Activated CD8-positive, alpha-beta memory T cell treated with anti-CD3 and anti-CD28 coated beads, Interleukin-2, amount 50 U/mL, for 48 hours (primary cell): ENCODE measurements at regions not wholly inside any gene's neighbourhood (a gene's known extent, or its start where the extent isn't known, plus 50 kb on each side); places are given as distances from the start of the nearest gene placed in this dataset.

Experiments used
- DNase-seq: peaks from one replicate; pipeline ENCODE4 v3.0.0-alpha.2; 2020

DNA sequence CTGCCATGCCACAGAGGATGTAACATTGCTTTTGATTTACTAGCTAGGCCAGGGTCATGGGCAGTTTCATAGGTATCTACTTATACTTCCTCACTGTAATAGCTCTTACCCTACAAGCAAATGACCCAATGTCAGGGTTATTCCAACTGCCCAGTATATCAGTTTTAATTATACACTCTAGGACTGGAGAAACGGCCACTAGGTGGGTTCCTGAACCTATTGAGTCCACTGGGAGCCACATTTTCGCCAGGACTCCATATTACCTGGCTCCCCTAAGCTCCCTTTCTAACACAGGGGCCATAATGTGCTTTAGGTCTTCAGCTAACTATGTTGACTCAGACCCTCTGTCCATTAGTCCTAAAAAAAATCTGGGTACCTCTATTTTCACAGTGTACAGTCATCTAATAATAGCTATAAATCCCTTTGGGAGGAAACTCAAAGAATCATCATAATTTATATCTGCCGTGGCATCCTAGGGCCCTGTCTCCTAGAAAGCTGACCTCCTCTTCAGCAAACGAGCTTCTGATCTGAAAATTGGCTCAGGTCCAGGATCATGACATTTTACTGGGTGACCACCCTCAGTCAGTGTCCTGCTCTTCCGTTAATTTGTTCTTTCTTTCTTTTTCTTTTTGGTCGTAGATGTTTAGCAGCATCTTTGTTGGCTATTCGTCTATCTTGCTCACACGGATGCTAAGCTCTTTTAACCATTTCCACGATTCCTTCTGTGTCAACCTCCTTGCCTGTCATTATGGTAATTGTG lies 244.3 kb downstream of the FAM76B start:
- no peak for DNase-seq

DNA sequence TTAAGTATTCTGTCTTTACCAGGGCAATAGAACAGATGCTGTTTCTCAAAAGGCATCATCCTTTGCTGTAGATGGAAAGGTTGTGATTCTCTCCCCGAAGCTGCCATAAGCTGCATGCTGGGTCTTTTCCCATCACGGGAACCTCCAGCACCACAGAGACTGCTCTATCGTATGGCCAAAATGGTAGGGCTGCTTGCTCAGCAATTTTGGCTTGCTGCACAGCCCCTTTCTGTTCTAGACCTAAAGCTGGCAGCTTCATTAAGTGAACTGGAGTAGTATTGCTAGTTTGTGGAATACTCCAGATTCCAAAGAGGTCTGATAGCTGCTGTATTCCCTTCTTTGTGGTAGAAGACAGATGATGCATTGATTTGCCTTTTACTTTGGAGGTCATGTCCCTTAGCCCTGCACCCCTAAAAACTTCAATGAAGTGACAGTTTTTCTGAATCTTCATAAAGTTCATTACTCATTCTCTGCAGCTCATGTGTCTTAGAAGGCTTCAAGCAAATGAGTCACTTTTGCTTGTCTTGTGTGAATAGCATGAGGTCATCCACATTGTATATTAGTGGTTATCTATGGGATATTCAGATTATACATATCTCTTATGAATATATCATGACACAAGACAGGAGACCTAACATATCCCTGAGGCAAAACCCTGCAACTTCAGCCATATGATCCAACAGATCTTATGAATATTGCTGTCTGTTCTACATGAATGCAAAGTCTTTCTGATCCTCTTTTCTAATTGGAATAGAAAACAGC lies 245.3 kb downstream of the FAM76B start:
- no peak for DNase-seq

DNA sequence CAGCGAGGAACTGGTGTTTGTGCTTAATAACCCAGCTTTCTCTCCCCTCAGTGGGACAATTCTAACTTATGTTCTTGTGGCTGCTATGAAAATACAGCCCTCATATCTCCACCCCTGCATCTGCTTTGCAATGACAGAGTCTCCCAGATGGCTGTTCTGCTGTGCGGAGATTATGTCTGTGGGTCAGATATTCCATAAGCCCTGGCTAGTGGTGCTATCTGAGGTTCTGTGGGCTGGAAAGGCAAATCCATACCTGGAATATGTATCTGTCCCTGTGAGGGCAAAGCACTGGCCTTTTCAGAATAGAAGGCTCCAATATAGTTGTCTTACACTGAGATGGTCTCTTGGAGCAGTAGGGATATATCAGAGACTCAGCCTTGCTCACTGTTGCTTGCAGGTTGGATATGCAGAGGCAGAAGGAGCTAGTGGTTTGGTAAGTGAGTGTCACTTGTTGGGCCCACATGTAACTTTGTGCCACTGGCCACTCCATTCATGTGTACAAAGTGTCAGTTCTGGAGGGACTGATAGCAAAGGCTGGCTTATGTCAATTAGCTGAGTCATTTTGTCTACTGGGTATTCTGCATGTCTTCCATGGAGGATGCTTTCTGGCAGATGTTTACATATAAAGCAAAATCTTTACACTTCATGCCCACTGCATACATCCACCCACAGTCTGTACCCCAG lies 246.6 kb downstream of the FAM76B start:
- no peak for DNase-seq

DNA sequence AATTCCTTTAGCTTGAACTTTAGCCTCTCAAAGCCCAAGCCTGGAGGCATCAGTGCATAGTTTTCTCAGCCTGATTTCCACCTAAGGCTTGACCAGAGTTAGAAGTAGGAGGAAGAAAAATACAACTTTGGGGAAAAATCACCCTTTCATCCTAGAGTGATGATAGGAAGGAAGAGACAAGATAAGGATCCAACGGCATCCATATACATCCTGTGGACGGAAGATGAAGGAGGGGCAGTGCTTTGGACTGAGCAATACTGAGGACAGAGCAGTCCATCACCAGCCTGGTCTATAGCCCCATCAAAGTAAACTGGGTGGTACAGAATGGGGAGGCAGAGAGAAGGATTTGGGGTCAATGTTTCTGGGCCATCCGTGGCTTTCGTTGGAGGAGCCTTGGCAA lies 247.9 kb downstream of the FAM76B start:
- DNase-seq = no peak

DNA sequence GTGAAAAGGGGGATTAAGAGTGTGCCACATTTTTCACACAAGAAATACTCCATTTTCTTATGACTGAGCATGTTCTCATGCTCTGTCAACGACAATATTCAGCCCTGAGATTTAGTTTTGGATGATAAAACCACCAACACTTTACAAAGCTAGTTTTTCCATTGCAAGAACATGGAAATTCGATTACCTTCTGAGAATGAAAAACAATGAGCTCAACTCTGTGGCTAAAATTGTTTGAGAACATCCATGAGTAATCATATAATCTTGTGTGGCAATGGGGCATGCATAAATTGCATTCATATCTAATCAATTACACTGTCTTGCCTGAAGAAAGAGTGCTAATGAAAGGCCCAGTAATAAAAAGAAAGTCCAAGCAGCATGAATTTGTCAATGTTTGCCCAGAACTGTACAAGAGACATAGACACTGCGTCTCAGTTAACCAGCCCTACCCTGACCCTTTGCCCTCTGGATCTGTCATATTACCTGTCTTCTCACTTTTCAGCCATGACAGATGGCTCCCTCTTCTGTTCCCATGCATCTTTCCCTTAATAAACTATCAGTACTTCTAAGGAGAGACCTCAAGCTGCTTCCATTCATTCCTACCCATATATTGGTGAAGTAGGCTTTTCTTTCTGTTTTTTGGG lies 253.4 kb downstream of the FAM76B start:
- no peak for DNase-seq

DNA sequence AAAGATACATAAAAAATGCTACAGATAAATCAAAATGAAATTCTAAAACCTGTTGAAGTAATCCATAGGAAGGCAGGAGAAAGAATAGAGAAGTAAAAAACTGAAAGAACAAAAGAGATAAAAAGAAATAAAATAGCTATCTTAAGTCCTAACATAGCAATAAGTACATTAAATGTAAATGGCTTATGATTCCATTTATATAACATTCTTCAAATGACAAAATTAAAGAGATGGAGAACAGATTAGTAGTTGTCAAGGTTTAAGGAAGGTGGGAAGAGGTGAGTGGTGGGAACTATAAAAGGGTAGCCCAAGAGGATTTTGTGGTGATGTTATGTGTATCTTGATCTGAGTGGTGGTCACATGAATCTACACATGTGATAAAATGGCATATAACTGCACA lies 254.8 kb downstream of the FAM76B start:
- DNase-seq = no peak

DNA sequence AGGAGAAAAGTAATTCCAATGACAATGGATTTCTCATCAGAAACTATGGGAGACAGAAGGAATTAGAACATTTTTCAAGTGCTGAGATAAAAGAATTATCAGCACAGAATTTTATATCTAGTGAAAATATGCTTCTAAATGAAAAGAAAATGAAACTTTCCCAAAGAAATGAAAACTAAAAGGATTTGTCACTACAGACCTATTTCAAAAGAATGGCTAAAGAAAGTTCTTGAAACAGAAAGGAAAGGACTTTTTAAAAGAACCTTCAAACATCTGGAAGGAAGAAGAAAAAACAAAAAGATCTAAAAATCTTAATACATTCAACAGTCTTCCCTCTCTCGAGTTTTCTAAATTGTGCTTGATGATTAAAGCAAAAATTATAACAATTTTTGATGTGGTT lies 255.4 kb downstream of the FAM76B start:
- no peak for DNase-seq

DNA sequence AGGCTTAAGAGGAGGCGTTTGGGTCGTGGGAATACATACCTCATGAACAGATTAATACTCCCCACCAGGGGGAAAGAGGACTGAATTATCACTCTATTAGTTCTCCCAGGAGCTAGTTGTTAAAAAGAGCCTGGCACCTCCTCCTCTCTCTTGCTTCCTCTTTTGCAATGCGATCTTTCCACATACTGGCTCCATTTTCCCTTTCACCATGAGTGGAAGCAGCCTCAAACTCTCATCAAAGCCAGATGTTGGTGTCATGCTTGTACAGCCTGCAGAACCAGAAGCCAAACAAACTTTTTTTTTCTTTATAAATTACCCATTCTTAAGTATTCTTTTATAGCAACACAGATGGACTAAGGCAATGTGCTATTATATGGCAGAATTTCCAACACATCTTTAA lies 258.5 kb downstream of the FAM76B start:
- no peak for DNase-seq

DNA sequence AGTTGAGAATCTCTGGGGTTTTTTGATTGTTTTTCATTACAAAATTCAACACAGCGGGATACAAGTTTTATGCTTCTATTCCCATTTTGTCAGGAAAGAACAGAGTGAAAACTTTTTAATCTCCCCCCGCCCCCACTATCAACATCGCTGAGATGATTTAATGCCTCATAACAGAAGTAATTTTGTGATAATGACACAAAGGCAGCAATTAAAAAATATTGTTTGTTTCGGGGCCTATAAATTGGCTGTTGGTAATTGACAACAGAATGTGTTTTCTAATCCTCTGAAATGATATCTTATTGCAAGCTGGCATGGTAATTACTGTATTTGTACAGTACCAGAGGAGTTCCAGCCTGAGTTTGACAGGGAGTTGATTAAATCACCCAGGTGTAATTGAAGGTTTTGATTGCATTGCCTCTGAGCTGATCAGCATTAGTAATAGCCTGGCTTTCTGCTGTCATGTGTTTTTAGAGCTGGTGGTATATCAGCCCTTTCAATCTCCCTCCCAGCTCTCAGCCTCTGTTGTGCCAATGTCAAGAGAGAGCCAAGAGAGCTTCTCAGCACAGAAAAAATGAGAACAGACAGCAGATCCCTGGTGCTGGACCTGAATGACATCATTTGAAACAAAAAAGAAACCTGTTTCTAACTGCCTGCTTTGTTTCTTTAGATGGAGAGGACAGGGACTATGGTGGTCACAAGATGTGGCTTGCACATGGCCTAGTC lies 265.1 kb downstream of the FAM76B start:
- no peak for DNase-seq

DNA sequence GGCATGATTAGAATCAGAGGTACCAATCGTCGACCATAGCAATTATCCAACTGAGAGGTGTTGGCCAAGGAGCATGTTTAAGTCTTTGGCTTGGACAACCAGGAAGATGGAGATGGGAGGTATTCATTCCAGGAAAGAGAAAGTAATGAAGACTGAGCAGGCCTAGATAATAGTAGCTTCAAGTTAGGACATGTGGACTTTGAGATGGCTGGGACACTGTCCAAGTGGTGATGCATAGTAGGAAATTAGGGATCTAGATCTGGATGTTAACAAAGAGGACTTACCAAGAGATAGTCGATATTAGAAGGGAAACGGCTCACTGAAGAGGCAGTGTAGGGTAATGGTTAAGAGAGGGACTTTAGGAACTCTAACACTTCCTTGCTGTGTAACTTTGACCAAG lies 266.7 kb downstream of the FAM76B start:
- no peak for DNase-seq

DNA sequence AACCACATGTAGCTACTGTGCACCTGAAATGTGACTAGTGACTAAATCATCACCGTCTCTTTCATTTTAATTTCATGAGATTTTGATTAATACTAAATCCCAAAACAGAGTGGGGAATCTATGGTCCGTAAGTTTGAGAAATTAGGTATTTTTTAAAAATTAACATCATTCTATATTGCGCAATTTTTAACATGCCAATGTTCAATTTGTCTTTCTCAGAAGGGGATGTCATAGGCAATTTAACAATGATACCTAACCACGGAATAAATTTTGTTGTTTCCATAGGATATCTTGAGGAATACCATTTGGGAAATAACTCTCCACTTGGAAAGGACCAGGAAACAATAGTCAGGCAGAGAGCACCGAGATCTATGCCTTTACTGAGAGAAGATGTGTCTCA lies 267.7 kb downstream of the FAM76B start:
- DNase-seq = no peak

DNA sequence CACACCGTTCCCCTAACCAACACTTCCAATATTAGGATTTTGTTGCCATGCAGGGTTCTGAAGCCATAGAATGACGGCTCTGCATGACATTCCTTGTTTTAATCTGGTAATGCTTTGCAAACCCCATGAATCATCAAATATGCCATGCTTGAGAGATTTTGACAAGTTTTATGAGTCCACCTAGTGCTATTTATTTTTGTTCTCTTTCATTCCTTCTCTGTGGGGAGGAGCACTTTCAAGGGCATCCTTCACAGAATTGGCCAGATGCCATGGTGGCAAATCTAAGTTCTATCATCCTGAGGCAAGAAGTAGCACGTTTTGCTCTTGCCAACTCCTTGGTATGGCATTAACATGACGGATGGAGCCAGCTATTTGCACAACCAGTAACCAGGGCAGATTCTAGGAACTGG lies 268.4 kb downstream of the FAM76B start:
- no peak for DNase-seq

DNA sequence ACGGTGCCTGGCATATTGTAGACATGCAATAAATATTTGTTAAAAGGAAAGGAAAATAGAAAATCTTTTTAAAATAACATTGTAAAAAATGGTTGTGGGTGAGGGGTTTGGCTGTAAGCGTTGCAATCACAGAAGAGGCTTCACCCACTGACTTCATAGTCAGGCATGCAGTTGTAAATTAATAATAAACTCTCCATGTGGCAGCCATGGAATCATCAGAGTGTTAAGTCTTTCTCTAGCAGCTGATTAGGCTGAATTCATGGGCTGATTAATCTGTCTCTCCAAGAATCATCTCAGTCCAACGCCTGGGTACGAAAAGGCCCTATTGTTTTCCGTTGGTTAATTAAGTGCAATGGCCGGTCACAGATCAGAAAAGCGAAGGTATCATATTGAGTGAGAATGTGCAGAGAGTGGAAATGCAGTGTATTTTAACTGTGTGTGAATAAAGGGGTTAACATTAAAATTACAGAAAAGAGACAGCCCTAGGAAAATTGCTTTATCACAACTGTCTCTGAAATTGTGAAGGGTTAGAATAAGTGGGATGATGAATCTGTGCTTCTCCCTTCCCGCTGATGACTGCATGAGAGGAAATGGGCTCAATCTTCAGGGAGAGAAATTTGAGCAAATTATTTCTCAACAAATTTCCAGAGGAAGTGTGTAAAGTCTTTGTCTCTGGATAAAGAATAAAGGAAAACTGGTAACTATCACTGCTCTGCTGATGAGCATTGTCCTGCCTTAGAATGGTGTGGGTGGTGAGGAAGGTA lies 269.0 kb downstream of the FAM76B start:
- no peak for DNase-seq

DNA sequence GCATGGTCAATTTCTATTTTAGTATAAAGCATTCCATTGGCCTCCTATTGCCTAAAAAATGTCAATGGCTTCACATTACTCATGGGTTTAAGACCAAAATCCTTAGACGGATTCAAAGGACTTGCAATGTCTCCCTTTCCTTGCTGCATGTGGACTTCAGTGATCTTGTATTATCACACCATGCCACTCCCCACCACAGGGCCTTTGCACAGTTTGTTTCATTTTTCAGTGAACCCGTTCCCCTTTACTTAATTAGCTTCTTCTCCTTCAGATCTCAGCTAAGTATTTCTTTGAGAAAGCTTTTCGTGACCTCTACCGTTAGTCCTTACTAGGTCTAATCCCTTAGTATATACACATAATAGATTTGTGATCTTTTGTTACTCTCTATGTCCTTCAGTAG lies 269.7 kb downstream of the FAM76B start:
- DNase-seq = no peak

DNA sequence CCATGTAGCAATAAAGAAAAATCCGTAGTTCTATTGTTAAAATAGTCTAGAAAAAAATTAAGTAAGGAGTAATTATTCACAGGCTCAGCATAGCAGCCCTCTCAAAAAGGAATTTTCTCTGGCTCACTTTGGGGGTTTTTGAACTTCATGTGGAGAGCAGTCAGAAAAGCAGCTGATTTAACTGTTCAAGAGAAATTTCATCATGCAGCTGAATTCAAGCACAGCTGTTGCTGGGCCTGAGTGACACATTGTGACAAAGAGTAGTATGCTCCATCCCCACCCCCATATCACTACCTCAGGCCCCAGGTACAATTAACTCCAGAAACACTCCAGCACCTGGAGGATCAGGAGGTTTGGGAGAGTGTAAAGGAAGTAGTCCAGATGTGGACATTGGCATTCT lies 272.1 kb downstream of the FAM76B start:
- DNase-seq = no peak

DNA sequence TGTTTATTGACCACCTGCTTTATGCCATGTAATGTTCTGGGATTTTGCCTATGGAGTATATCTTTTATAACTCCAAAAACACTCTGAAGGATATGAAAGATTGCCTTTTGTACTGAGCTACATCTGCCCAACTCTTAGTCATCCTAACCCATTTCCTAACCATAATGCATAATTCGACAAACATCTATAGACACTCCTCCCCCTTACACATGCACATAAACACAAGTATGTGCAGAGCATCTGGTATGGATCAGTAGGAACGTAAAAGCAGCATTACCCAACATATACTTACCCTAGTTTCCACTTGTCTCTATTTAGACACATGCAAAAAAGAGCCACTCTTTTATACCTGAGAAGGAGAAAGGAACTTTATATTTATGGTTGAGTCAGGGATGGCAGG lies 272.8 kb downstream of the FAM76B start:
- DNase-seq = no peak

DNA sequence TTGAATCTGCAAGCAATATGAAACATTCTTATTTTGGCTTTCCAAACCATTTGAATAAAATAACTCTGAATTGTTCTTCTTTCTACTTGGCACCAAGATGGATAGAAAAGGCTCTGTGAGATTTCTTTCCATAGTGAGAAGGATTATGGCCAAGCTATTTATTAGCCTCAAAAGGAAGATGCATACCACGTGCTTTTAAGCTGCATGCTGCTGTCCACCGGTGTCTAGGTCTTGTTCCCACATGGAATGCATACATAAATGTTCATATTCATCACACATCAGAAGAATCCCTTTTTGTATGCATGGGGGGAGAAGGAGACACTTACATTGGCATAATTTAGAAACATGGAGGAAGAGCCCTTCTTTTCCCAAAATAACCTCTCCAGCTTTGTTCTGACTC lies 273.4 kb downstream of the FAM76B start:
- DNase-seq = no peak

DNA sequence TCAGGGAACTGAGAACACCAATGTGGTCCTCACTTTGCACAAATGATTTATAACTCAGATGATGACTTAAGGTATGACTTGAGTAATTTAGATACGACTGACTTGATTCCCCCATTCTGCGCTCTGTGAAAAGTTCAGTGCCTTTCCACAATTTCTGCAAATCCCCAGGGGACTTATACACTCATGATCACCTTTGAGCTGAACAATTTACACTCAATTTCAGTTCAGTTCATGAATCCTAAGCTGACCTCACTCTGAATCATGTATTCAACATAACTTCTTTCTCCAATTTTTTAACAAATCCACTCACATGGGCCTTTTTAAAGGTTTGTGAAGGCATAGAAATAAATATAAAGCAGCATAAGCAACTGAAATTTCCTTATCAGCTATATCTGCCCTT lies 274.2 kb downstream of the FAM76B start:
- DNase-seq = no peak

DNA sequence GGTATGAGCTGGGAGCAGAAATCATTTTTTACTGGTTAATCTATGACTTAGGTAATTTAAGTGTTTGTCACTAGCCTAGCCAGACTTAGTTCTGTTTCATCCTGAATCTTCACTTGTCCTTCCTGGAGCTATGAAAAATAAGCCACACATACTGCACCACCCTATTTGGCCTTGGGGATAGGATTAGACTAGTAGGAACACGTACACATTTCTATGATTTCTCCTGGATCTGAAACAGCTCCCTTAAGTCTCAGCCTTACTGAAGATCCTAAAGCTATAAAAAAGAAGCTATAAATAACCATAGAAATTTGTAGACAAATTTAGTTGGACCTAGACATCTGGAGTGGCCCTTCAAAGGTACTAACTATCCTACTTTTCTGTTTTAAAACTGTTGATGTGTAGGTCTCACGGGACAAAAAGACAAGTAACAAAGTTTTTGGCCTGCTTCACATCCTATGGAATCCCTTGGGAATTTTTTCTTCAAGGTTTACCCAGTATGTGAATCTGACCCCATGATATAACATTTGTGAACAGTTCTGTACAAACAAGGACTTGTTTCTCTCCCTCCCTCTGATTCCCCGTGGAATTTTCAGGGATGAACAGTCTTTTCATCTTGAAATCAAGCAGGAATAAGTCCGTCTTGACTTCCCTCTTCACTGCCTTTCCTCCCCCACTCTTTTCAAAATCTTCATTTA lies 275.0 kb downstream of the FAM76B start:
- no peak for DNase-seq

DNA sequence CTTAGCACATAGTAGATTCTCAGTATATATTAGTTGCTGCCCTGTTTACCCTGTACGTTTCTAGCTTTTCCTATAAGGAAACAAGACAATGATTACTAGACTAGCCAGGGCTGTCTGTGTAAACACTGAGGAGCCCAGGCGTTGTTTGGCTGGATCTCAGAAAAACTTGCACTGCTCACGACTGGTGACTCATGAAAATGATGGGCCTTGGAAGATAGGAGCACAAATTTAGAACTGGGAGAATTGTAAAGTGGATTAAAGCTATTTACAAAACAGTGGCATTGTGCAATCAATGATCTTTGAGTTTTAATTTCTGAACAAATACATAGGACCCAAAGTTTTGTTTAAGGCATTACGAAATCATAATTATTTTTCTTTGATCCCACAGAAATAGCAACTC lies 276.9 kb downstream of the FAM76B start:
- no peak for DNase-seq

DNA sequence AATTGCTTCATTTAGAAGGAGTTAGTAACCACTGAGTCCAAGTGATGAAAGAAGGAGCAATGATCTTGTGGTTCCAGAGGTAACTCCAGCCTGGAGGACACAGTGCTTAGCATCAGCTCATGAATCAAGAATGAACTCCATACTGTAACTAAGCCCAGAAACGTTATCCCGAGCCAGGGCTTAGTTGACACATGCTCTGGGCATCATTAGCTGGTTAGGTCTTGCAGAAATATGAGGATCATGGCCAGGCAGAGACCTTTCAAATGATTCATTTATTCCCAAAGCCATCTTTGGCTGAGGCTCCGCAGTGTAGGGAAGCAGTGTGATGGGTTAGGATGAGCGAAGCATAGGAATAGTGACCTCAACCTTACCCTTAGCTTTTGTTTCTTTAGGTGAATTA lies 277.4 kb downstream of the FAM76B start:
- DNase-seq = no peak
